Naive B cell (primary cell): ENCODE measurements at regions not wholly inside any gene's neighbourhood (a gene's known extent, or its start where the extent isn't known, plus 50 kb on each side); places are given as distances from the start of the nearest gene placed in this dataset.
A peak's percentile ranks its signal among the peaks of the same experiment; 100 is the strongest.
"Not testable (repeated sequence)": the region's sequence is repeated elsewhere in the genome, so short reads cannot be mapped to it uniquely, and the experiment has no call there.

Experiments used
- ATAC-seq, 2 donors: fragments of 150-1000 bp; cut with Tn5 transposase; 2 replicates each; pipeline ENCODE4 v1.10.0; 2021; ENCODE audit warnings: low read depth in 2 of 2, mild to moderate bottlenecking in 2 of 2, moderate library complexity in 2 of 2
- DNase-seq: peaks from one replicate; pipeline ENCODE4 v3.0.0; 2022
- H3K27ac Mint-ChIP-seq, 6 donors: one replicate each; pipeline ENCODE4 v1.8.0; 2020 to 2022; ENCODE audit warnings: mild to moderate bottlenecking in 6 of 6, mixed read lengths in 6 of 6, moderate library complexity in 5 of 6, inconsistent platforms in 2 of 6
- H3K27me3 Mint-ChIP-seq, 3 donors: one replicate each; pipeline ENCODE4 v1.8.0; 2021 to 2022; ENCODE audit warnings: mixed read lengths in 3 of 3, mild to moderate bottlenecking in 1 of 3
- H3K36me3 Mint-ChIP-seq, 2 donors: one replicate each; pipeline ENCODE4 v1.8.0; 2020 to 2022; ENCODE audit warnings: mixed read lengths in 2 of 2, inconsistent platforms in 1 of 2, mild to moderate bottlenecking in 1 of 2
- H3K4me1 Mint-ChIP-seq, 3 donors: one replicate each; pipeline ENCODE4 v1.8.0; 2020 to 2022; ENCODE audit warnings: mixed read lengths in 3 of 3, inconsistent platforms in 1 of 3, mild to moderate bottlenecking in 1 of 3, moderate library complexity in 1 of 3
- H3K4me3 Mint-ChIP-seq, 8 donors: one replicate each; pipeline ENCODE4 v1.8.0; 2020 to 2022; ENCODE audit warnings: mild to moderate bottlenecking in 8 of 8, mixed read lengths in 8 of 8, moderate library complexity in 8 of 8, inconsistent platforms in 2 of 8
- H3K9me3 Mint-ChIP-seq, 7 donors: one replicate each; pipeline ENCODE4 v1.8.0; 2020 to 2022; ENCODE audit warnings: mixed read lengths in 7 of 7, mild to moderate bottlenecking in 5 of 7, inconsistent platforms in 2 of 7, moderate library complexity in 1 of 7

- not testable (repeated sequence) for H3K36me3 Mint-ChIP-seq, H3K27me3 Mint-ChIP-seq, DNase-seq, ATAC-seq, H3K4me3 Mint-ChIP-seq
- peaks cover 0 to 26% (median 15%) of the 10 kb centered on the region in 7 donors for H3K9me3 Mint-ChIP-seq
- peaks cover 22 to 45% (median 30%) of the 10 kb centered on the region in 3 donors for H3K4me1 Mint-ChIP-seq
- H3K27ac Mint-ChIP-seq = peak overlapping the region in 2 of 6 donors; percentile 56 to 79
Observed at GRCh38 chr6:87752503-87752902, 50.5 kb upstream of the AKIRIN2 start.
